ENCODE measurements at regions not wholly inside any gene's neighbourhood (a gene's known extent, or its start where the extent isn't known, plus 50 kb on each side); places are given as distances from the start of the nearest gene placed in this dataset.

- TF ChIP-seq POLR2A (conservative IDR thresholded peaks at IDR 0.05) = no peak
- TF ChIP-seq, protein P1, sequence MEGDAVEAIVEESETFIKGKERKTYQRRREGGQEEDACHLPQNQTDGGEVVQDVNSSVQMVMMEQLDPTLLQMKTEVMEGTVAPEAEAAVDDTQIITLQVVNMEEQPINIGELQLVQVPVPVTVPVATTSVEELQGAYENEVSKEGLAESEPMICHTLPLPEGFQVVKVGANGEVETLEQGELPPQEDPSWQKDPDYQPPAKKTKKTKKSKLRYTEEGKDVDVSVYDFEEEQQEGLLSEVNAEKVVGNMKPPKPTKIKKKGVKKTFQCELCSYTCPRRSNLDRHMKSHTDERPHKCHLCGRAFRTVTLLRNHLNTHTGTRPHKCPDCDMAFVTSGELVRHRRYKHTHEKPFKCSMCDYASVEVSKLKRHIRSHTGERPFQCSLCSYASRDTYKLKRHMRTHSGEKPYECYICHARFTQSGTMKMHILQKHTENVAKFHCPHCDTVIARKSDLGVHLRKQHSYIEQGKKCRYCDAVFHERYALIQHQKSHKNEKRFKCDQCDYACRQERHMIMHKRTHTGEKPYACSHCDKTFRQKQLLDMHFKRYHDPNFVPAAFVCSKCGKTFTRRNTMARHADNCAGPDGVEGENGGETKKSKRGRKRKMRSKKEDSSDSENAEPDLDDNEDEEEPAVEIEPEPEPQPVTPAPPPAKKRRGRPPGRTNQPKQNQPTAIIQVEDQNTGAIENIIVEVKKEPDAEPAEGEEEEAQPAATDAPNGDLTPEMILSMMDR (IDR thresholded peaks at IDR 0.05 in 2 of 3, conservative IDR thresholded peaks at IDR 0.05 in 1 of 3; ENCODE audit: insufficient read depth in 2 of 3, low read depth in 1 of 3, low read length in 3 of 3) = no peak
- no peak for TF ChIP-seq FOXP4 (CRISPR knock-in tag; IDR thresholded peaks at IDR 0.05; ENCODE audit: borderline replicate concordance)
Observed at GRCh38 chr4:12595489-12595888, 888.7 kb downstream of the RAB28 start.

Data from K562 (cell line).